Thyroid gland (tissue), 4 donors: ENCODE measurements at regions not wholly inside any gene's neighbourhood (a gene's known extent, or its start where the extent isn't known, plus 50 kb on each side); places are given as distances from the start of the nearest gene placed in this dataset.

ENCODE experiments used
- DNase-seq, 2 donors: peaks; one replicate each; pipeline ENCODE4 v3.0.0-alpha.2; 2019
- H3K27ac ChIP-seq, 3 donors: fragments of 200-600 bp; sonication (generic); 1 replicate in 2 of 3; 2 replicates in 1 of 3; pipeline ENCODE4 v1.5.1; 2016 to 2019; ENCODE audit warnings: mild to moderate bottlenecking in 1 of 3, moderate library complexity in 1 of 3
- H3K27me3 ChIP-seq: fragments of 200-600 bp; sonication (generic); one replicate; pipeline ENCODE4 v1.5.1; 2019
- H3K36me3 ChIP-seq, 2 donors: fragments of 200-600 bp; sonication (generic); one replicate each; pipeline ENCODE4 v1.5.1; 2016 to 2019
- H3K4me1 ChIP-seq, 2 donors: fragments of 200-600 bp; sonication (generic); one replicate each; pipeline ENCODE4 v1.5.1; 2017 to 2019
- H3K4me3 ChIP-seq, 3 donors: fragments of 200-600 bp; sonication (generic); replicated peaks in 1 of 3; 1 replicate in 2 of 3; 2 replicates in 1 of 3; pipeline ENCODE4 v1.5.1; 2016; ENCODE audit warnings: mild to moderate bottlenecking in 1 of 3
- H3K9me3 ChIP-seq: fragments of 200-600 bp; sonication (generic); one replicate; pipeline ENCODE4 v1.5.1; 2017
- CTCF ChIP-seq, 6 experiments: fragments of 200-600 bp in 3 of 6; fragments of 450-650 bp in 3 of 6; sonication (generic) in 3 of 6; IDR thresholded peaks; one replicate each; pipeline ENCODE4 v1.5.1; 2016 to 2019; ENCODE audit warnings: antibody characterized with exemption in 6 of 6, mild to moderate bottlenecking in 2 of 6, inconsistent platforms in 1 of 6, moderate library complexity in 1 of 6
- POLR2A ChIP-seq, 2 donors: fragments of 450-650 bp; IDR thresholded peaks; one replicate each; pipeline ENCODE4 v1.6.1; 2017; ENCODE audit warnings: antibody characterized with exemption in 2 of 2, mild to moderate bottlenecking in 2 of 2, moderate library complexity in 1 of 2
- WGBS, 2 donors: methylation state at CpG; one replicate each; pipeline ENCODE4 v1.1.5; 2017; 5-methylcytosine and 5-hydroxymethylcytosine counted together
- intact Hi-C: fragments of 100-400 bp; cut with DNase I; formaldehyde crosslinking; loops from one replicate; pipeline ENCODE4 v1.15.1; 2023

GRCh38 chr1:90505806-90506205, 211.3 kb downstream of the BARHL2 start:
- no peak overlapping the region for H3K4me3 ChIP-seq
- no peaks in the 10 kb centered on the region for H3K27me3 ChIP-seq
- no peaks in the 10 kb centered on the region for H3K9me3 ChIP-seq
- H3K36me3 ChIP-seq, result no peaks in the 10 kb centered on the region
- no peak for TF ChIP-seq CTCF (IDR thresholded peaks at IDR 0.05)
- no peak for TF ChIP-seq POLR2A (IDR thresholded peaks at IDR 0.05)
- intact Hi-C loops, result no loop called here
- H3K27ac ChIP-seq, result no peak overlapping the region
- 94 to 100% methylated on average over 2 of the region's 2 CpGs for WGBS, 2 donors
- no peaks in the 10 kb centered on the region for H3K4me1 ChIP-seq
- no peak for DNase-seq

- no peak for TF ChIP-seq CTCF (IDR thresholded peaks at IDR 0.05)
- TF ChIP-seq POLR2A (IDR thresholded peaks at IDR 0.05), result no peak
- WGBS, 2 donors, result 56 to 64% methylated on average over 1 of the region's 1 CpG
- intact Hi-C loops, result no loop called here
Observed at GRCh38 chr1:90504509-90504908, 212.6 kb downstream of the BARHL2 start.

GRCh38 chr1:90502696-90503095, 214.4 kb downstream of the BARHL2 start:
- no peak for TF ChIP-seq POLR2A (IDR thresholded peaks at IDR 0.05)
- no peak for TF ChIP-seq CTCF (IDR thresholded peaks at IDR 0.05)
- H3K27ac ChIP-seq, result no peak overlapping the region
- intact Hi-C loops, result no loop called here
- no peak for DNase-seq
- H3K4me3 ChIP-seq, result no peak overlapping the region
- no peaks in the 10 kb centered on the region for H3K27me3 ChIP-seq
- H3K4me1 ChIP-seq, result no peaks in the 10 kb centered on the region
- WGBS, 2 donors, result 56 to 67% methylated on average over 1 of the region's 1 CpG
- H3K9me3 ChIP-seq, result no peaks in the 10 kb centered on the region
- no peaks in the 10 kb centered on the region for H3K36me3 ChIP-seq

More at GRCh38 chr1:90504509-90504908, 212.6 kb downstream of the BARHL2 start:
- Histone ChIP-seq H3K27me3 (no peaks in the 10 kb centered on the region), H3K4me3 (no peak overlapping the region), H3K9me3 (no peaks in the 10 kb centered on the region), H3K4me1 (no peaks in the 10 kb centered on the region), H3K36me3 (no peaks in the 10 kb centered on the region), H3K27ac (no peak overlapping the region)
- no peak for DNase-seq

- Histone ChIP-seq H3K27ac (no peak overlapping the region), H3K4me1 (no peaks in the 10 kb centered on the region), H3K27me3 (no peaks in the 10 kb centered on the region), H3K9me3 (no peaks in the 10 kb centered on the region), H3K4me3 (no peak overlapping the region), H3K36me3 (no peaks in the 10 kb centered on the region)
- intact Hi-C loops, result no loop called here
- no peak for TF ChIP-seq CTCF (IDR thresholded peaks at IDR 0.05)
- no peak for TF ChIP-seq POLR2A (IDR thresholded peaks at IDR 0.05)
- no peak for DNase-seq
- 57 to 59% methylated on average over 7 of the region's 7 CpGs for WGBS, 2 donors
Observed at GRCh38 chr1:90502194-90502593, 214.9 kb downstream of the BARHL2 start.

- intact Hi-C loops, result no loop called here
- TF ChIP-seq POLR2A (IDR thresholded peaks at IDR 0.05) (no peak), CTCF (IDR thresholded peaks at IDR 0.05) (no peak)
- Histone ChIP-seq H3K36me3 (no peaks in the 10 kb centered on the region), H3K27ac (no peak overlapping the region), H3K9me3 (no peaks in the 10 kb centered on the region), H3K27me3 (no peaks in the 10 kb centered on the region), H3K4me1 (no peaks in the 10 kb centered on the region), H3K4me3 (no peak overlapping the region)
- WGBS, 2 donors, result 59 to 65% methylated on average over 3 of the region's 3 CpGs
- no peak for DNase-seq
Observed at GRCh38 chr1:90501281-90501680, 215.8 kb downstream of the BARHL2 start.
